ENCODE measurements at regions not wholly inside any gene's neighbourhood (a gene's known extent, or its start where the extent isn't known, plus 50 kb on each side); places are given as distances from the start of the nearest gene placed in this dataset.

GRCh38 chr9:108113596-108113995, 624.0 kb upstream of the KLF4 start:
- no peak overlapping the region for H3K4me3 ChIP-seq (ENCODE audit: insufficient read depth, low read depth, low read length)
- dilution Hi-C loops (cut with HindIII; ENCODE audit: low sequenced_read_pairs, unreplicated experiment) (no loop called here), intact Hi-C loops (cut with micrococcal nuclease) (no loop called here), in situ Hi-C loops (cut with MboI; ENCODE audit: low sequenced_read_pairs) (no loop called here)
- H2AK9ac ChIP-seq (replicated peaks; ENCODE audit: low read depth, low read length, poor library complexity) = no peak overlapping the region
- no peak overlapping the region for H2AK5ac ChIP-seq (ENCODE audit: low read depth, low read length)
- no peaks in the 10 kb centered on the region for H4K20me1 ChIP-seq (ENCODE audit: insufficient read depth, low read length)
- H3K4ac ChIP-seq (ENCODE audit: low read depth, low read length) = no peak overlapping the region
- no peak overlapping the region for H3K14ac ChIP-seq (replicated peaks; ENCODE audit: low read depth, low read length)
- no TSS peak for BruUV-seq (replicated peaks)
- no peak overlapping the region for H2BK5ac ChIP-seq (ENCODE audit: low read depth, low read length, poor library complexity, severe bottlenecking)
- H2BK20ac ChIP-seq (ENCODE audit: low read depth, low read length) = no peak overlapping the region
- no peak overlapping the region for H3K23ac ChIP-seq (ENCODE audit: low read depth, low read length)
- CTCF ChIA-PET = no interaction called here
- no peak overlapping the region for H3K4me2 ChIP-seq (ENCODE audit: low read depth, low read length)
- no peaks in the 10 kb centered on the region for H3K36me3 ChIP-seq (ENCODE audit: control insufficient read depth, insufficient read depth, low read length)
- H3K18ac ChIP-seq (ENCODE audit: low read depth, low read length) = no peak overlapping the region
- no peaks in the 10 kb centered on the region for H3K9me1 ChIP-seq (ENCODE audit: insufficient read depth, low read length)
- 43% methylated on average over 2 of the region's 2 CpGs; no CpG with 5 or more reads in 1 of the 2 experiments for WGBS, 2 experiments (ENCODE audit: extremely low coverage in 2 of 2, insufficient read length in 1 of 2)
- TF ChIP-seq ELK1 (IDR thresholded peaks at IDR 0.05; ENCODE audit: borderline replicate concordance, low read depth, low read length) (no peak), RAD21 (IDR thresholded peaks at IDR 0.05; ENCODE audit: low read length) (no peak), MAZ (IDR thresholded peaks at IDR 0.05; ENCODE audit: borderline replicate concordance, low read depth, low read length) (no peak), RFX5 (IDR thresholded peaks at IDR 0.05; ENCODE audit: low read depth, low read length) (no peak), CEBPB (IDR thresholded peaks at IDR 0.05; ENCODE audit: low read depth, low read length) (no peak), FOS (IDR thresholded peaks at IDR 0.05; ENCODE audit: low read depth, low read length) (no peak), BHLHE40 (IDR thresholded peaks at IDR 0.05; ENCODE audit: low read depth, low read length) (no peak), NFE2L2 (IDR thresholded peaks at IDR 0.05; ENCODE audit: low read depth, low read length) (no peak), SMC3 (IDR thresholded peaks at IDR 0.05; ENCODE audit: low read depth, low read length) (no peak), MAFK (IDR thresholded peaks at IDR 0.05; ENCODE audit: low read depth, low read length) (no peak), POLR2A (IDR thresholded peaks at IDR 0.05; ENCODE audit: low read depth, low read length) (no peak), MXI1 (IDR thresholded peaks at IDR 0.05; ENCODE audit: borderline replicate concordance, low read depth, low read length) (no peak), USF2 (IDR thresholded peaks at IDR 0.05; ENCODE audit: low read depth, low read length) (no peak), CTCF (conservative IDR thresholded peaks at IDR 0.05; ENCODE audit: low read depth, low read length) (no peak), CHD1 (IDR thresholded peaks at IDR 0.05; ENCODE audit: low read depth, low read length) (no peak), RCOR1 (IDR thresholded peaks at IDR 0.05; ENCODE audit: insufficient replicate concordance, low read length) (no peak)
- H3K79me1 ChIP-seq (ENCODE audit: low read depth in 1 of 2, low read length in 2 of 2) = no peaks in the 10 kb centered on the region
- no peak overlapping the region for H4K8ac ChIP-seq (ENCODE audit: low read depth in 2 of 2, low read length in 2 of 2)
- H3K27ac ChIP-seq (ENCODE audit: insufficient read depth, low read length) = no peak overlapping the region
- H4K91ac ChIP-seq (ENCODE audit: insufficient read depth, low read depth, low read length) = no peak overlapping the region
- H2BK15ac ChIP-seq (ENCODE audit: low read depth, low read length) = no peak overlapping the region
- H3K9me3 ChIP-seq (ENCODE audit: control insufficient read depth, insufficient read depth, low read length) = no peaks in the 10 kb centered on the region
- H3K4me1 ChIP-seq (ENCODE audit: control insufficient read depth, insufficient read depth, low read length) = peaks cover 5% of the 10 kb centered on the region; the same call in 1 of the 2 replicates
- no peak overlapping the region for H3K9ac ChIP-seq (ENCODE audit: low read depth, low read length)
- POLR2A ChIA-PET (ENCODE audit: unreplicated experiment) = no interaction called here
- ATAC-seq (ENCODE audit: low read depth) = peak; percentile 37
- no peak overlapping the region for H3K56ac ChIP-seq (ENCODE audit: extremely low read depth, insufficient read depth, low read length)
- no peaks in the 10 kb centered on the region for H3K27me3 ChIP-seq (ENCODE audit: control insufficient read depth, insufficient read depth, low read length)
- H2BK120ac ChIP-seq (ENCODE audit: low read depth, low read length) = no peak overlapping the region
- DNase-seq = peak; percentile 30
- no peak overlapping the region for H2AFZ ChIP-seq (replicated peaks; ENCODE audit: low read length, poor library complexity)
- no peak overlapping the region for H4K5ac ChIP-seq (ENCODE audit: low read depth, low read length)
